WERI-Rb-1 (cell line): ENCODE measurements at regions not wholly inside any gene's neighbourhood (a gene's known extent, or its start where the extent isn't known, plus 50 kb on each side); places are given as distances from the start of the nearest gene placed in this dataset.

Experiments
- DNase-seq: peaks from one replicate; pipeline ENCODE4 v3.0.0-alpha.2; 2020
- H3K27ac ChIP-seq: fragments of 250-450 bp; sonication (Bioruptor Pico); 2 replicates; pipeline ENCODE4 v1.5.1; 2020; ENCODE audit warnings: mild to moderate bottlenecking, moderate library complexity
- H3K27me3 ChIP-seq: fragments of 250-450 bp; sonication (Bioruptor Pico); 2 replicates; pipeline ENCODE4 v1.5.1; 2021; ENCODE audit warnings: mild to moderate bottlenecking, low read depth, moderate library complexity; ENCODE audit not compliant: insufficient read depth, severe bottlenecking
- H3K36me3 ChIP-seq: fragments of 250-450 bp; sonication (Bioruptor Pico); 2 replicates; pipeline ENCODE4 v1.5.1; 2020; ENCODE audit warnings: mild to moderate bottlenecking, moderate library complexity
- H3K4me3 ChIP-seq: 2 replicates; pipeline ENCODE4 v1.5.1; 2011; ENCODE audit warnings: low read depth, mild to moderate bottlenecking, control low read depth, low read length
- H3K9me3 ChIP-seq: fragments of 250-450 bp; sonication (Bioruptor Pico); 2 replicates; pipeline ENCODE4 v1.5.1; 2021; ENCODE audit warnings: mild to moderate bottlenecking, moderate library complexity; ENCODE audit not compliant: severe bottlenecking
- CTCF ChIP-seq: IDR thresholded peaks from 2 replicates; pipeline ENCODE4 v1.5.1; 2011; ENCODE audit warnings: low read depth, mild to moderate bottlenecking, control low read depth, inconsistent platforms, low read length

- no peak overlapping the region for H3K27ac ChIP-seq
- H3K9me3 ChIP-seq = no peaks in the 10 kb centered on the region
- DNase-seq = no peak
- no peaks in the 10 kb centered on the region for H3K36me3 ChIP-seq
- H3K27me3 ChIP-seq = no peaks in the 10 kb centered on the region
- no peak overlapping the region for H3K4me3 ChIP-seq
- no peak for TF ChIP-seq CTCF
Observed at GRCh38 chr2:80854831-80855230, 550.3 kb upstream of the LRRTM1 start.

GRCh38 chr2:80852808-80853139 is 548.2 kb upstream of the LRRTM1 start:
- Histone ChIP-seq H3K27me3 (no peaks in the 10 kb centered on the region), H3K9me3 (no peaks in the 10 kb centered on the region), H3K27ac (no peak overlapping the region), H3K36me3 (no peaks in the 10 kb centered on the region), H3K4me3 (no peak overlapping the region)
- DNase-seq = peak; percentile 39
- peak; percentile 62 for TF ChIP-seq CTCF

GRCh38 chr2:80852079-80852807 is 547.7 kb upstream of the LRRTM1 start:
- no peak overlapping the region for H3K4me3 ChIP-seq
- no peaks in the 10 kb centered on the region for H3K36me3 ChIP-seq
- H3K9me3 ChIP-seq = no peaks in the 10 kb centered on the region
- no peak for DNase-seq
- H3K27ac ChIP-seq = no peak overlapping the region
- no peaks in the 10 kb centered on the region for H3K27me3 ChIP-seq
- TF ChIP-seq CTCF = no peak

- no peak for DNase-seq
- no peaks in the 10 kb centered on the region for H3K27me3 ChIP-seq
- H3K27ac ChIP-seq = no peak overlapping the region
- H3K9me3 ChIP-seq = no peaks in the 10 kb centered on the region
- H3K36me3 ChIP-seq = no peaks in the 10 kb centered on the region
- H3K4me3 ChIP-seq = no peak overlapping the region
- no peak for TF ChIP-seq CTCF
Observed at GRCh38 chr2:80830891-80831290, 526.3 kb upstream of the LRRTM1 start.

GRCh38 chr2:80822999-80823398 is 518.4 kb upstream of the LRRTM1 start:
- no peaks in the 10 kb centered on the region for H3K36me3 ChIP-seq
- TF ChIP-seq CTCF = no peak
- no peaks in the 10 kb centered on the region for H3K9me3 ChIP-seq
- no peak overlapping the region for H3K4me3 ChIP-seq
- no peak overlapping the region; the same call in 1 of the 2 replicates for H3K27ac ChIP-seq
- DNase-seq = no peak
- no peaks in the 10 kb centered on the region for H3K27me3 ChIP-seq

GRCh38 chr2:80815259-80815658 is 510.7 kb upstream of the LRRTM1 start:
- TF ChIP-seq CTCF = no peak
- Histone ChIP-seq H3K4me3 (no peak overlapping the region), H3K27me3 (no peaks in the 10 kb centered on the region), H3K27ac (no peak overlapping the region), H3K36me3 (no peaks in the 10 kb centered on the region), H3K9me3 (no peaks in the 10 kb centered on the region)
- no peak for DNase-seq
